ENCODE measurements at regions not wholly inside any gene's neighbourhood (a gene's known extent, or its start where the extent isn't known, plus 50 kb on each side); places are given as distances from the start of the nearest gene placed in this dataset.

- TF ChIP-seq CHD4 (IDR thresholded peaks at IDR 0.05; ENCODE audit: borderline replicate concordance): no peak
- TF ChIP-seq RAD21 (conservative IDR thresholded peaks at IDR 0.05 in 1 of 2, IDR thresholded peaks at IDR 0.05 in 1 of 2): no peak
- TF ChIP-seq, protein P1, sequence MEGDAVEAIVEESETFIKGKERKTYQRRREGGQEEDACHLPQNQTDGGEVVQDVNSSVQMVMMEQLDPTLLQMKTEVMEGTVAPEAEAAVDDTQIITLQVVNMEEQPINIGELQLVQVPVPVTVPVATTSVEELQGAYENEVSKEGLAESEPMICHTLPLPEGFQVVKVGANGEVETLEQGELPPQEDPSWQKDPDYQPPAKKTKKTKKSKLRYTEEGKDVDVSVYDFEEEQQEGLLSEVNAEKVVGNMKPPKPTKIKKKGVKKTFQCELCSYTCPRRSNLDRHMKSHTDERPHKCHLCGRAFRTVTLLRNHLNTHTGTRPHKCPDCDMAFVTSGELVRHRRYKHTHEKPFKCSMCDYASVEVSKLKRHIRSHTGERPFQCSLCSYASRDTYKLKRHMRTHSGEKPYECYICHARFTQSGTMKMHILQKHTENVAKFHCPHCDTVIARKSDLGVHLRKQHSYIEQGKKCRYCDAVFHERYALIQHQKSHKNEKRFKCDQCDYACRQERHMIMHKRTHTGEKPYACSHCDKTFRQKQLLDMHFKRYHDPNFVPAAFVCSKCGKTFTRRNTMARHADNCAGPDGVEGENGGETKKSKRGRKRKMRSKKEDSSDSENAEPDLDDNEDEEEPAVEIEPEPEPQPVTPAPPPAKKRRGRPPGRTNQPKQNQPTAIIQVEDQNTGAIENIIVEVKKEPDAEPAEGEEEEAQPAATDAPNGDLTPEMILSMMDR (IDR thresholded peaks at IDR 0.05): no peak
These were observed 344.9 kb downstream of the TDRD15 start for GRCh38 chr2:21468624-21469023.
